Trophoblast cell (in vitro differentiated cells and primary cell): ENCODE measurements at regions not wholly inside any gene's neighbourhood (a gene's known extent, or its start where the extent isn't known, plus 50 kb on each side); places are given as distances from the start of the nearest gene placed in this dataset.

Experiments used
- DNase-seq, 2 donors: peaks; one replicate each; pipeline ENCODE4 v3.0.0-alpha.2; 2016
- H2AFZ ChIP-seq: 2 replicates; pipeline ENCODE4 v1.6.1; 2013; ENCODE audit warnings: low read length, moderate library complexity, mild to moderate bottlenecking; ENCODE audit not compliant: insufficient read depth, poor library complexity
- H2AK5ac ChIP-seq: 2 replicates; pipeline ENCODE4 v1.6.1; 2013; ENCODE audit warnings: mild to moderate bottlenecking, low read length
- H2BK120ac ChIP-seq: 2 replicates; pipeline ENCODE4 v1.6.1; 2013; ENCODE audit warnings: low read length, mild to moderate bottlenecking, moderate library complexity; ENCODE audit not compliant: insufficient read depth, poor library complexity
- H2BK12ac ChIP-seq: 2 replicates; pipeline ENCODE4 v1.6.1; 2013; ENCODE audit warnings: mild to moderate bottlenecking, low read length, moderate library complexity
- H2BK5ac ChIP-seq: 2 replicates; pipeline ENCODE4 v1.6.1; 2013; ENCODE audit warnings: low read length, low read depth, moderate library complexity, mild to moderate bottlenecking; ENCODE audit not compliant: poor library complexity
- H3K14ac ChIP-seq: 2 replicates; pipeline ENCODE4 v1.6.1; 2013; ENCODE audit warnings: mild to moderate bottlenecking, low read length
- H3K18ac ChIP-seq: 2 replicates; pipeline ENCODE4 v1.6.1; 2013; ENCODE audit warnings: mild to moderate bottlenecking, low read length
- H3K23ac ChIP-seq: 2 replicates; pipeline ENCODE4 v1.6.1; 2013; ENCODE audit warnings: low read length
- H3K27ac ChIP-seq: 2 replicates; pipeline ENCODE4 v1.5.1; 2013; ENCODE audit warnings: low read depth, mild to moderate bottlenecking, inconsistent platforms, low read length, moderate library complexity
- H3K27me3 ChIP-seq: 2 replicates; pipeline ENCODE4 v1.6.1; 2013; ENCODE audit warnings: inconsistent platforms, mild to moderate bottlenecking, low read length, moderate library complexity; ENCODE audit not compliant: insufficient read depth
- H3K36me3 ChIP-seq, 2 experiments: 1 replicate in 1 of 2; 2 replicates in 1 of 2; pipeline ENCODE4 v1.6.1; 2013; ENCODE audit warnings: low read length in 2 of 2, mild to moderate bottlenecking in 2 of 2, moderate library complexity in 1 of 2; ENCODE audit not compliant: insufficient read depth in 2 of 2, control insufficient read depth in 1 of 2
- H3K4ac ChIP-seq: 2 replicates; pipeline ENCODE4 v1.6.1; 2013; ENCODE audit warnings: low read depth, mild to moderate bottlenecking, low read length, moderate library complexity
- H3K4me1 ChIP-seq, 2 experiments: 1 replicate in 1 of 2; 2 replicates in 1 of 2; pipeline ENCODE4 v1.6.1; 2013; ENCODE audit warnings: low read length in 2 of 2, mild to moderate bottlenecking in 2 of 2, moderate library complexity in 1 of 2; ENCODE audit not compliant: insufficient read depth in 2 of 2, control insufficient read depth in 1 of 2
- H3K4me2 ChIP-seq: 2 replicates; pipeline ENCODE4 v1.6.1; 2013; ENCODE audit warnings: inconsistent platforms, mild to moderate bottlenecking, low read length, moderate library complexity
- H3K4me3 ChIP-seq: 2 replicates; pipeline ENCODE4 v1.5.1; 2013; ENCODE audit warnings: mild to moderate bottlenecking, low read depth, low read length, inconsistent platforms
- H3K79me1 ChIP-seq: one replicate; pipeline ENCODE4 v1.6.1; 2013; ENCODE audit warnings: low read length
- H3K79me2 ChIP-seq: 2 replicates; pipeline ENCODE4 v1.6.1; 2013; ENCODE audit warnings: low read length, mild to moderate bottlenecking; ENCODE audit not compliant: control insufficient read depth, insufficient read depth, poor library complexity
- H3K9ac ChIP-seq: 2 replicates; pipeline ENCODE4 v1.6.1; 2013; ENCODE audit warnings: mild to moderate bottlenecking, low read length
- H3K9me3 ChIP-seq: 2 replicates; pipeline ENCODE4 v1.6.1; 2013; ENCODE audit warnings: low read depth, mild to moderate bottlenecking, control low read depth, inconsistent platforms, low read length; ENCODE audit not compliant: insufficient read depth
- H4K12ac ChIP-seq: 2 replicates; pipeline ENCODE4 v1.6.1; 2013; ENCODE audit warnings: low read depth, mild to moderate bottlenecking, low read length, moderate library complexity
- H4K8ac ChIP-seq: 2 replicates; pipeline ENCODE4 v1.6.1; 2013; ENCODE audit warnings: low read depth, mild to moderate bottlenecking, low read length, moderate library complexity
- H4K91ac ChIP-seq: one replicate; pipeline ENCODE4 v1.6.1; 2013; ENCODE audit warnings: low read depth, mild to moderate bottlenecking, low read length, moderate library complexity
- WGBS: extraction: QIAGEN DNeasy Blood & Tissue Kit; methylation state at CpG from one replicate; pipeline ENCODE4 v1.1.7; 2013; ENCODE audit warnings: missing lambda C conversion rate; ENCODE audit not compliant: insufficient read length, insufficient coverage; ENCODE audit errors: extremely low coverage; 5-methylcytosine and 5-hydroxymethylcytosine counted together

DNA sequence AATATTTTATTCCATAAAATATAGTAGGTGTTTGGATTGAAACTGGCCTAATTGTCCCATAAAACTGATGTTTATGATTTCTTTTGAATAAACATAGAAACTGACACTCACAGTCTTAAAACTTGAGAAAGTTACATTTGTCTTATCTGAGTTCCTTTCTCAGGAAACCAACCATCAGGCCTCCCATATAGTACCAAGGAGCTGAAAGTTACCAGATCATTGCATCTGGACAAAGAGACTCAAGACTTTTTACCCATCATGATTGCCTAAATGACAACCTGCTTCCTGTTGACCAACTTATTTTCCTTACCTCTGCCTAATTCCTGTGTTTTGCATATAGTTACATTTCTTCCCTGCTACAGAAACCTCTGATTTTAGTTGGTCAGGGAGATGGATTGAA lies 137.0 kb upstream of the XPO1 start:
- Histone ChIP-seq H3K27me3 (no peaks in the 10 kb centered on the region), H3K4me1 (no peaks in the 10 kb centered on the region), H4K12ac (no peak overlapping the region), H2AFZ (no peak overlapping the region), H3K4me2 (no peak overlapping the region), H2BK12ac (no peak overlapping the region), H3K4ac (no peak overlapping the region), H3K4me3 (no peak overlapping the region), H2AK5ac (no peak overlapping the region), H3K36me3 (no peaks in the 10 kb centered on the region), H3K9ac (no peak overlapping the region), H3K9me3 (peaks cover 2% of the 10 kb centered on the region), H3K14ac (no peak overlapping the region), H3K79me2 (no peaks in the 10 kb centered on the region), H4K8ac (no peak overlapping the region), H3K18ac (no peak overlapping the region), H3K23ac (no peak overlapping the region), H3K27ac (no peak overlapping the region), H2BK120ac (no peak overlapping the region), H4K91ac (no peak overlapping the region), H3K79me1 (no peaks in the 10 kb centered on the region), H2BK5ac (no peak overlapping the region)
- no peak for DNase-seq

- no peak overlapping the region for H2BK5ac ChIP-seq
- H2BK120ac ChIP-seq = no peak overlapping the region
- H3K79me1 ChIP-seq = no peaks in the 10 kb centered on the region
- H3K18ac ChIP-seq = no peak overlapping the region
- no peak overlapping the region for H3K27ac ChIP-seq
- no peak overlapping the region for H3K4me2 ChIP-seq
- no peak overlapping the region for H2BK12ac ChIP-seq
- WGBS = no CpG with 5 or more reads among the region's 5 CpGs
- H3K4ac ChIP-seq = no peak overlapping the region
- no peaks in the 10 kb centered on the region for H3K27me3 ChIP-seq
- no peak overlapping the region for H4K91ac ChIP-seq
- H3K14ac ChIP-seq = no peak overlapping the region
- H3K4me1 ChIP-seq = no peaks in the 10 kb centered on the region
- no peaks in the 10 kb centered on the region for H3K79me2 ChIP-seq
- no peak overlapping the region for H4K12ac ChIP-seq
- no peak for DNase-seq
- H3K23ac ChIP-seq = no peak overlapping the region
- H3K4me3 ChIP-seq = no peak overlapping the region
- no peaks in the 10 kb centered on the region for H3K36me3 ChIP-seq
- H4K8ac ChIP-seq = no peak overlapping the region
- no peak overlapping the region for H2AFZ ChIP-seq
- H3K9me3 ChIP-seq = no peaks in the 10 kb centered on the region
- H2AK5ac ChIP-seq = no peak overlapping the region
- H3K9ac ChIP-seq = no peak overlapping the region
Observed at GRCh38 chr2:61671561-61672315, 133.6 kb upstream of the XPO1 start.

DNA sequence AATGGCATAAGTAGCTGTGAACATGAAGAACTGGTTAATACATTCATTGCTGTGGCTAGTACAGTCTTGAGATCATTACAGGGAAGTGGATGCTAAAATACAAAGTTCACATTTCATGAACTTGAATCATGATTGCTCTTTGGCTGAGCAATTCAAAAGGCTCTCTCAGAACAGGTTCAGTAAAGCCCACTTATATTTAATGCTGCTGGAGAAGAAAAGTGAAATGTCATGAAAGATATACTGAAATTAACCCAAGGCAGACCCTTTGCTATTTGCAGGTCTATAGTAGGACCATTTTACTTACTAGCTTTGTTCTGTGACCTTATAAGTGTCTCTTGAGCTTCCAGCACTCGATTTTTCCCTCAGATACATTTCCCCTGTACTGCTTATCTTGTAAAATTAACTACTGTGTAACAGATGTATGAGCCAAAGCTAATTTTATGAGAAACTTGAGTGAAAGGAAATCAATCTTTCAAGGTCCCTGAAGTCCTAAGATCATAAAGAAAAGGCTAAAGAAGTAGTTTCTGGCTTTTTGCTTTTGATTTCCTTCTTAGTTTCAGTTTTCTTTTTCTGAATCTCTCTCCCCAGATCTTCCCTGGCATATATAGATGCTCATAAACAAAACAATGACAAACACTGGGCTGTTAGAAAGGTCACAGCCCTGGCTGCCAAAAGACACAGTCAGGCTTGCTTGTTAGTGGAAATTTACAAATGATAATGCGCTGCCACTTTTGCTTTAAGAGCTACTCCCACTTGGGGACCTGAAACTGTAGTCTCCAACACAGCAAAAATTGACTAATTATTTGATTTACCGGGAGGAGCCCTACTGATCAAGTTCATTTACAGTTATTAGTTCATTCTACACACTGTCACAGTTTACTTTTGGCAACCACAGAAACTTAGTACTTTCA lies 132.7 kb upstream of the XPO1 start:
- Histone ChIP-seq H3K4ac (no peak overlapping the region), H3K4me3 (no peak overlapping the region), H4K8ac (no peak overlapping the region), H4K12ac (no peak overlapping the region), H3K23ac (no peak overlapping the region), H2BK120ac (no peak overlapping the region), H2AFZ (no peak overlapping the region), H3K14ac (no peak overlapping the region), H3K36me3 (no peaks in the 10 kb centered on the region), H3K9me3 (no peaks in the 10 kb centered on the region), H3K79me2 (no peaks in the 10 kb centered on the region), H3K79me1 (no peaks in the 10 kb centered on the region), H3K27me3 (no peaks in the 10 kb centered on the region), H3K9ac (no peak overlapping the region), H3K4me1 (no peaks in the 10 kb centered on the region), H2BK12ac (no peak overlapping the region), H3K27ac (no peak overlapping the region), H3K4me2 (no peak overlapping the region), H2BK5ac (no peak overlapping the region), H4K91ac (no peak overlapping the region), H2AK5ac (no peak overlapping the region), H3K18ac (no peak overlapping the region)
- no peak for DNase-seq
- no CpG with 5 or more reads among the region's 3 CpGs for WGBS

GRCh38 chr2:61664190-61664589 lies 126.0 kb upstream of the XPO1 start:
- no peak overlapping the region for H3K23ac ChIP-seq
- no peak overlapping the region for H4K8ac ChIP-seq
- no peak overlapping the region for H3K4me2 ChIP-seq
- H2BK12ac ChIP-seq = no peak overlapping the region
- H4K12ac ChIP-seq = no peak overlapping the region
- no peak overlapping the region for H3K18ac ChIP-seq
- no peak overlapping the region for H3K14ac ChIP-seq
- no peak for DNase-seq
- no peak overlapping the region for H4K91ac ChIP-seq
- no peaks in the 10 kb centered on the region for H3K36me3 ChIP-seq
- no peak overlapping the region for H3K9ac ChIP-seq
- no peak overlapping the region for H3K4ac ChIP-seq
- H2BK5ac ChIP-seq = no peak overlapping the region
- no peaks in the 10 kb centered on the region for H3K27me3 ChIP-seq
- H2AK5ac ChIP-seq = no peak overlapping the region
- H2AFZ ChIP-seq = no peak overlapping the region
- no peaks in the 10 kb centered on the region for H3K79me2 ChIP-seq
- peaks cover 2% of the 10 kb centered on the region for H3K79me1 ChIP-seq
- WGBS = no CpG with 5 or more reads among the region's 1 CpG
- no peak overlapping the region for H3K4me3 ChIP-seq
- no peaks in the 10 kb centered on the region for H3K9me3 ChIP-seq
- H3K4me1 ChIP-seq = peaks cover 3 to 6% of the 10 kb centered on the region in 2 experiments
- no peak overlapping the region for H2BK120ac ChIP-seq
- H3K27ac ChIP-seq = no peak overlapping the region
